H1 (cell line): ENCODE measurements at regions not wholly inside any gene's neighbourhood (a gene's known extent, or its start where the extent isn't known, plus 50 kb on each side); places are given as distances from the start of the nearest gene placed in this dataset.
"Not testable (repeated sequence)": the region's sequence is repeated elsewhere in the genome, so short reads cannot be mapped to it uniquely, and the experiment has no call there.

Source experiments
- CTCF ChIA-PET: fragments of 300-600 bp; sonication (Branson Sonifier 250); formaldehyde crosslinking; loops from one replicate; lab custom pipeline; 2021; ENCODE audit not compliant: partially characterized antibody; lab: Charles Lee
- POLR2A ChIA-PET: fragments of 300-600 bp; sonication (Branson Sonifier 250); formaldehyde crosslinking; loops from one replicate; lab custom pipeline; 2021; ENCODE audit warnings: inconsistent platforms; ENCODE audit not compliant: partially characterized antibody; lab: Charles Lee
- DNase-seq, 2 experiments: peaks; one replicate each; pipeline versions ENCODE4 v3.0.0 to v3.0.0-alpha.2; 2010 to 2022; ENCODE audit warnings: low spot score in 2 of 2, low read depth in 1 of 2, mixed read lengths in 1 of 2
- FAIRE-seq: peaks from 2 replicates; lab custom pipeline; 2011; peaks lifted over from hg19 to GRCh38; lab: Jason Lieb, UNC
- H2AFZ ChIP-seq: 2 replicates; pipeline ENCODE4 v1.8.1; 2012; ENCODE audit warnings: low read length, inconsistent platforms
- H2AK5ac ChIP-seq: 2 replicates; pipeline ENCODE4 v1.6.1; 2013; ENCODE audit warnings: low read depth, low read length
- H2BK120ac ChIP-seq: replicated peaks from 2 replicates; pipeline ENCODE3; 2013; ENCODE audit warnings: low read depth, low read length, inconsistent platforms
- H2BK12ac ChIP-seq: 2 replicates; pipeline ENCODE4 v1.6.1; 2013; ENCODE audit warnings: low read depth, low read length
- H2BK15ac ChIP-seq: 2 replicates; pipeline ENCODE4 v1.6.1; 2013; ENCODE audit warnings: low read length
- H2BK20ac ChIP-seq: 2 replicates; pipeline ENCODE4 v1.6.1; 2013; ENCODE audit warnings: low read length
- H2BK5ac ChIP-seq: 2 replicates; pipeline ENCODE4 v1.6.1; 2013; ENCODE audit warnings: low read depth, low read length
- H3K14ac ChIP-seq: 2 replicates; pipeline ENCODE4 v1.6.1; 2013; ENCODE audit warnings: inconsistent platforms; ENCODE audit not compliant: insufficient read length
- H3K18ac ChIP-seq: 2 replicates; pipeline ENCODE4 v1.6.1; 2013; ENCODE audit warnings: low read length; ENCODE audit errors: extremely low read depth
- H3K23ac ChIP-seq: 2 replicates; pipeline ENCODE4 v1.6.1; 2013; ENCODE audit warnings: inconsistent platforms; ENCODE audit not compliant: insufficient read length
- H3K23me2 ChIP-seq: 2 replicates; pipeline ENCODE4 v1.6.1; 2013; ENCODE audit warnings: low read depth, low read length
- H3K27ac ChIP-seq: 2 replicates; pipeline ENCODE4 v1.6.1; 2011; ENCODE audit warnings: low read depth, low read length, inconsistent platforms
- H3K27me3 ChIP-seq, 4 experiments: replicated peaks in 1 of 4; 1 replicate in 1 of 4; 2 replicates in 3 of 4; pipeline versions ENCODE4 v1.6.1 to v1.8.1; 2011 to 2013; ENCODE audit warnings: low read length in 3 of 4, mild to moderate bottlenecking in 3 of 4, inconsistent platforms in 2 of 4, mixed read lengths in 2 of 4, moderate library complexity in 1 of 4; ENCODE audit not compliant: control insufficient read depth in 3 of 4, insufficient read depth in 3 of 4; ENCODE audit errors: extremely low read depth in 1 of 4
- H3K36me3 ChIP-seq, 4 experiments: 2 replicates each; pipeline versions ENCODE4 v1.6.1 to v1.8.1; 2011 to 2013; ENCODE audit warnings: mild to moderate bottlenecking in 4 of 4, low read length in 3 of 4, moderate library complexity in 2 of 4, control low read depth in 1 of 4, inconsistent platforms in 1 of 4; ENCODE audit not compliant: insufficient read depth in 4 of 4, control insufficient read depth in 2 of 4
- H3K4ac ChIP-seq: replicated peaks from 2 replicates; pipeline ENCODE3; 2013; ENCODE audit warnings: low read length, low read depth, mixed read lengths, inconsistent platforms; ENCODE audit not compliant: insufficient read length
- H3K4me1 ChIP-seq, 4 experiments: replicated peaks in 1 of 4; 1 replicate in 1 of 4; 2 replicates in 3 of 4; pipeline versions ENCODE4 v1.6.1 to v1.8.1; 2011 to 2013; ENCODE audit warnings: low read length in 3 of 4, inconsistent platforms in 2 of 4, mixed read lengths in 1 of 4; ENCODE audit not compliant: insufficient read depth in 4 of 4, control insufficient read depth in 3 of 4
- H3K4me2 ChIP-seq, 2 experiments: 2 replicates each; pipeline versions ENCODE4 v1.6.1 to v1.8.1; 2011 to 2013; ENCODE audit warnings: low read depth in 2 of 2, low read length in 2 of 2, control low read depth in 1 of 2, inconsistent platforms in 1 of 2, mild to moderate bottlenecking in 1 of 2; ENCODE audit not compliant: insufficient read depth in 1 of 2
- H3K4me3 ChIP-seq, 4 experiments: fragments of 200-600, 300-600 bp in 1 of 4; sonication (generic), shearing (Covaris generic), sonication (Bioruptor Twin) in 1 of 4; 2 replicates each; pipeline versions ENCODE4 v1.5.1 to v1.8.1; 2011 to 2016; ENCODE audit warnings: low read length in 4 of 4, low read depth in 3 of 4, control low read depth in 2 of 4, inconsistent platforms in 2 of 4, mild to moderate bottlenecking in 2 of 4, mixed read lengths in 1 of 4, moderate library complexity in 1 of 4; ENCODE audit not compliant: insufficient read depth in 2 of 4; ENCODE audit errors: extremely low read depth in 1 of 4
- H3K56ac ChIP-seq: replicated peaks from 2 replicates; pipeline ENCODE3; 2013; ENCODE audit warnings: low read depth, mild to moderate bottlenecking, mixed read lengths, low read length, inconsistent platforms; ENCODE audit not compliant: insufficient read length
- H3K79me1 ChIP-seq: 2 replicates; pipeline ENCODE4 v1.6.1; 2013; ENCODE audit warnings: low read depth, low read length, control low read depth
- H3K79me2 ChIP-seq, 2 experiments: 2 replicates each; pipeline versions ENCODE4 v1.6.1 to v1.8.1; 2012 to 2013; ENCODE audit warnings: low read length in 2 of 2, mild to moderate bottlenecking in 2 of 2, inconsistent platforms in 1 of 2; ENCODE audit not compliant: insufficient read depth in 2 of 2, control insufficient read depth in 1 of 2
- H3K9ac ChIP-seq, 4 experiments: replicated peaks in 1 of 4; 1 replicate in 1 of 4; 2 replicates in 3 of 4; pipeline versions ENCODE4 v1.6.1 to v1.8.1; 2011 to 2013; ENCODE audit warnings: low read depth in 3 of 4, low read length in 3 of 4, control low read depth in 2 of 4, mild to moderate bottlenecking in 2 of 4, moderate library complexity in 2 of 4, inconsistent platforms in 1 of 4; ENCODE audit errors: extremely low read depth in 1 of 4
- H3K9me3 ChIP-seq, 2 experiments: 2 replicates each; pipeline versions ENCODE4 v1.6.1 to v1.8.1; 2012 to 2013; ENCODE audit warnings: mild to moderate bottlenecking in 2 of 2, moderate library complexity in 2 of 2, control low read depth in 1 of 2, inconsistent platforms in 1 of 2, low read depth in 1 of 2, low read length in 1 of 2, mixed read lengths in 1 of 2; ENCODE audit not compliant: insufficient read depth in 2 of 2
- H4K20me1 ChIP-seq, 2 experiments: replicated peaks in 1 of 2; 2 replicates each; pipeline versions ENCODE3 to v1.8.1; 2011 to 2013; ENCODE audit warnings: inconsistent platforms in 2 of 2, low read length in 2 of 2, mild to moderate bottlenecking in 1 of 2; ENCODE audit not compliant: insufficient read depth in 2 of 2, control insufficient read depth in 1 of 2
- H4K5ac ChIP-seq: 2 replicates; pipeline ENCODE4 v1.6.1; 2013; ENCODE audit warnings: low read length, low read depth, mixed read lengths, inconsistent platforms; ENCODE audit not compliant: insufficient read length
- H4K8ac ChIP-seq: 2 replicates; pipeline ENCODE4 v1.8.0; 2013; ENCODE audit warnings: mild to moderate bottlenecking, moderate library complexity, low read length, inconsistent platforms; ENCODE audit not compliant: insufficient read depth; ENCODE audit errors: extremely low read depth
- H4K91ac ChIP-seq: replicated peaks from 2 replicates; pipeline ENCODE3; 2013; ENCODE audit warnings: low read length, mixed read lengths, inconsistent platforms; ENCODE audit not compliant: insufficient read length
- WGBS, 2 experiments: shearing (Covaris generic) in 1 of 2; methylation state at CpG; one replicate each; pipeline versions ENCODE4 v1.1.6 to v1.1.7; 2013 to 2015; ENCODE audit warnings: low lambda C conversion rate in 2 of 2, mixed read lengths in 2 of 2, inconsistent platforms in 1 of 2, low coverage in 1 of 2, missing lambda C conversion rate in 1 of 2; ENCODE audit not compliant: insufficient replicate concordance in 2 of 2, insufficient coverage in 1 of 2, insufficient read length in 1 of 2; ENCODE audit errors: extremely low coverage in 1 of 2, missing lambda C conversion rate in 1 of 2; 5-methylcytosine and 5-hydroxymethylcytosine counted together

- H2AFZ ChIP-seq, H3K4me2 ChIP-seq, H4K20me1 ChIP-seq, H2BK12ac ChIP-seq, FAIRE-seq, H3K4me1 ChIP-seq, H3K9ac ChIP-seq, H3K18ac ChIP-seq, H2BK5ac ChIP-seq, H2BK20ac ChIP-seq, H3K79me1 ChIP-seq, H3K56ac ChIP-seq, H3K79me2 ChIP-seq, POLR2A ChIA-PET, H3K14ac ChIP-seq, H2BK120ac ChIP-seq, H4K91ac ChIP-seq, DNase-seq, H2BK15ac ChIP-seq, H4K8ac ChIP-seq, H3K23ac ChIP-seq, H3K27me3 ChIP-seq, H3K36me3 ChIP-seq, H3K4ac ChIP-seq, H2AK5ac ChIP-seq, H3K23me2 ChIP-seq, H4K5ac ChIP-seq, H3K27ac ChIP-seq, H3K4me3 ChIP-seq: not testable (repeated sequence)
- CTCF ChIA-PET: interaction anchor here (1.1 to 1.8 kb wide), 3 partner anchors 23 to 190 kb away, joined by 3 read pairs; no protein-coding TSS in a partner anchor
- peaks cover 0 to 13% of the 10 kb centered on the region in 2 experiments; a peak in 1 of 4 replicates for H3K9me3 ChIP-seq
- WGBS, 2 experiments: 88% methylated on average over 16 of the region's 28 CpGs; no CpG with 5 or more reads in 1 of the 2 experiments
These were observed 204.9 kb upstream of the HNRNPA3 start for GRCh38 chr2:177007726-177008125.

GRCh38 chr2:177008662-177009061, 203.9 kb upstream of the HNRNPA3 start:
- H2BK20ac ChIP-seq, H3K23ac ChIP-seq, H3K4me3 ChIP-seq, H3K79me2 ChIP-seq, H3K9ac ChIP-seq, H3K18ac ChIP-seq, H2AFZ ChIP-seq, DNase-seq, H3K79me1 ChIP-seq, H3K4ac ChIP-seq, H3K14ac ChIP-seq, H4K8ac ChIP-seq, H2BK5ac ChIP-seq, H3K4me2 ChIP-seq, H2BK120ac ChIP-seq, H3K27me3 ChIP-seq, H4K91ac ChIP-seq, H3K36me3 ChIP-seq, H3K56ac ChIP-seq, H2BK15ac ChIP-seq, H4K5ac ChIP-seq, POLR2A ChIA-PET, FAIRE-seq, H2AK5ac ChIP-seq, H2BK12ac ChIP-seq, H3K4me1 ChIP-seq, H3K27ac ChIP-seq, H4K20me1 ChIP-seq, H3K23me2 ChIP-seq: not testable (repeated sequence)
- H3K9me3 ChIP-seq: peaks cover 0 to 13% of the 10 kb centered on the region in 2 experiments; a peak in 1 of 4 replicates
- CTCF ChIA-PET: interaction anchor here (0.6 to 1.8 kb wide), 3 partner anchors 16 to 24 kb away, joined by 3 read pairs; no protein-coding TSS in a partner anchor
- WGBS, 2 experiments: 90% methylated on average over 17 of the region's 17 CpGs; no CpG with 5 or more reads in 1 of the 2 experiments
